Colon (tissue), 2 donors: ENCODE measurements at regions not wholly inside any gene's neighbourhood (a gene's known extent, or its start where the extent isn't known, plus 50 kb on each side); places are given as distances from the start of the nearest gene placed in this dataset.

ENCODE experiments used
- FAIRE-seq: peaks from 2 replicates; lab custom pipeline; 2012; peaks lifted over from hg19 to GRCh38; lab: Jason Lieb, UNC
- donor health status: control.
- donor health status: control.

GRCh38 chr15:69530991-69531664, 78.5 kb downstream of the RPLP1 start:
- no peak for FAIRE-seq

- no peak for FAIRE-seq
Measured at GRCh38 chr15:69531665-69532027, 79.0 kb downstream of the RPLP1 start.

DNA sequence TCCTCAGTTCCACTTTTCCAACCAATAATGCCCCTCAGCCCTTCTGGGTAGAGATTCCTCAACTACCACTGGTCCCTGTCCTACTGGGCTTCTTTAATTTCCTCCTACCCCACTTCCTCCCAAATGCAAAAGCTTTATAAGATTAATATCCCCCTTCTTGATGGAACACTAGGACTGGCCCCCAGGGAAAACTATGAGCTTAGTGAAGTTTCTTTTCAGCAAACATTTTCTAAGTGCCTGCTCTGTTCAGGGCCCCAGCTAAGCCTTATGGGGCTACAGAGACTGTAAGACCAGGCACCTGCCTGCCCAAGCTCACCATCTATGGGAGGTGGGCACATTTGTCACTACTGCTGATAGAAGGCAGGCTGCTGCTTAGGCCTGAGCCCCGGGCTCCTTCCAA, 79.4 kb downstream of the RPLP1 start:
- FAIRE-seq, result no peak

DNA sequence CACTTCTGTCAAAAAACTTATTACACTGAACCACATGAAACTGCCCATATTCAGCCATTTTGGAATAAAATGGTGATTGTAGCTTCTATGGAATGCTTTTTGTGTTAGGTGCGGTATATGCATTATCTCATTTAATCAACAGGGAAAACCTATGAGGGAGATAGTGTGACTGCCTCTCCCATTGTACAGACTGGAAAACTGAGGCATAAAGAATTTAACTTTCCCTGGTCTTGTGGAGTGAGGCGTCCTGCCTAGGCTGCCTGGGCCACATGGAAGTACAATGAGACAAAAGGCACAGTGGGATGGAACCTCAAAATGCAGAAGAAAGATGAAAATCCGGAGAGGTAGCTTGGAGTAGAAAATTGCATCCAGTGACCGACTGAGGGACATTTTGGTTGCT, 80.2 kb downstream of the RPLP1 start:
- FAIRE-seq, result no peak

GRCh38 chr15:69533522-69533921, 80.9 kb downstream of the RPLP1 start:
- FAIRE-seq, result no peak

DNA sequence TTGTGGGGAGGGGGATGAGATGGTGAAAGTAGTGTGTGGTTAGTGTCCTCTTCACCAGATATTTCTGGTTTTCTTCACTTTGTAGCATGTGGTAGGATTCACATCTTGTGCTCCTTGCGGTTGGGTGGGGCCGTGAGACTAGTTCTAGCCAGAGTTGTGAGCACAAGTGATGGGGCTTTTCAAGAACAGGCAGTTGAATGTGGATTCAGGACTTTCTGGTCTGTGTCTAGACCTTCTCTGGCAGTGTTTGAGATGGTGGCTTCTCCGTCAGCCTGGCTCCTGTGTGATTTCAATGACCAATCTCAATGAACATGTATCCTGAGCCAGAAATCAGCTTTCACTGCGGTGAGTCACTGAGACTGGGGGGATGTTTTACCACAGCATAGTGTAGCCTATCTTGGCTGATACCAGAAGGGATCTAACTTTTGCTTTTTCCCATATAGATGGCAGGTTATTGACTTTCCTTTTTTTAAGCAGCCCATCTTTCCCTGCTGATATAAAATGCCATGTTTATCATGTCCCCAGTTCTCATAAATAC, 82.6 kb downstream of the RPLP1 start:
- FAIRE-seq, result no peak

DNA sequence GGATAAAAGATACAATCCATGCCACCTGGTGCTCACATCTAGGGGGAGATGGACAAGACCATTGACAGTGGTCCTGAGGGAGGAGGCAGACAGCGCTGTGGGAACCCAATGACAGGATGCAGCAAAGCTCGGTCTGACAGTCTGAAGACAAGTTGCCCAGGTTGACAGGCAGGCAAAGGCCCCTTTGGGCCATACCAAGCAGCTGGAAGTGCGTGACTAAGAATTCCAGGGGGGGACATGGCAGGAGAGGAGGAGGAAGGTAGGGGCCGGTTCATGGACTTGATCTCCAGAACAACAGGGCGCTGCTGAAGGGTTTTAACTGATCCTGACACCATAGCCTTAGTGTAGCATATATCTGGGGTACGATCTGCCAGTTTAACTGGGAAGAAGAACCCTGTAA, 83.4 kb downstream of the RPLP1 start:
- FAIRE-seq, result no peak

- no peak for FAIRE-seq
Measured at GRCh38 chr15:69536726-69537512, 84.3 kb downstream of the RPLP1 start.

GRCh38 chr15:69537901-69538300, 85.3 kb downstream of the RPLP1 start:
- FAIRE-seq, result no peak

GRCh38 chr15:69538379-69538778, 85.8 kb downstream of the RPLP1 start:
- FAIRE-seq, result no peak

GRCh38 chr15:69539345-69539744, 86.7 kb downstream of the RPLP1 start:
- no peak for FAIRE-seq

GRCh38 chr15:69540622-69541021, 88.0 kb downstream of the RPLP1 start:
- no peak for FAIRE-seq

DNA sequence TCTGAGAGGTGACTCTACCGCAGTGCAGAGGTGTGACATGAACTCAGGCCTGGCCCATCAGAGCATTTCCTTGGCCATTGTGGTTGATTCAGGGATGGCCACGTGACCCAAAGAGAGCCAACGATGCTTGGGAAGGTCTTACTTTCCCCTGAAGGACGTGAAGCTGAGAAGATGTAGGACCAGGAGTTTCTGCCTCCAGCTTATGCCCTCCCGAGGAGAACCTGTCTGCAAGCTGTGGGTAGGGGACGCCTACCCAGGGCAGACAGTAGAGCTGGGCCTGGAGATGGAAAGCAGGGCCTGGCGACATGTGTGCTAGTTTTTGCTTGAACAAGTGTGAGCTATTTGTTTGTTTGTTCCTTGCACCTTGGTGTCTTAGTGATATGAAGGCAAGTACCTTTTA, 89.4 kb downstream of the RPLP1 start:
- FAIRE-seq, result no peak

- no peak for FAIRE-seq
Measured at GRCh38 chr15:69543681-69544364, 91.2 kb downstream of the RPLP1 start.

DNA sequence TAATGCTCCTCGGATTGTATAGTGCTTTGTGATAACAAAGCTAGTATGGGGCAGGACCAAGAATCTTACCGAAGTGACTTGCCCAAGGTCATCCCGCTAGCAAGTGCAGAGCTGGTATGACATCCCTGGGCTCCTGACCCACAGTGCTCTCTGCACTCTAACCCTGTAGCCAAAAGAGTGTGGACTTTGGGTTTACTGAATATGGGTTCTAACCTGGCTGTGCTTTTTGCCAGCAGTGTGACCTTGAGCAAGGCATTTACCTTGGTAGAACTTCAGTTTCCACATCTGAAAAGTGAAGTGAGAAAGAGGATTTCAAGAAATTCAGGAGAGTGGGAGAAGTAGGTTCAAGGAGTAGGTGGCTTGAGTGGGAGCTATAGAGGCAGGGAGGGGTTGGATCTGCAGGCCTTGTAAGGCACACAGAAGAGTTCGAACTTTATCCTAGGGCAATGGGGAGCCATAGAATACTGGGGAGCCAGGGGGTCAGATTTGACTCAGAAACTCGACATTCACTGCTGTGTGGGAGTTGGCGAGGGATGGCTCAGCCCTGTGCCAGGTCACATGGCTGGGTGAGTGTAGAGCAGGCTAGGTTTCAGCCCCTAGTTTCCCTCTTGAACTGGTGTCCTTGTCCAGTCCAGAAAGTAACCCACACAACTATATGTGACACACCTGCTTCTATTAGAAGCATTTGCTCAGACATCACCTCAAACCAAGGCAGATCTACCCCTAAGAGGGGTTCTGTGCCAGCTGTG, 91.9 kb downstream of the RPLP1 start:
- no peak for FAIRE-seq

GRCh38 chr15:69546182-69546581, 93.6 kb downstream of the RPLP1 start:
- FAIRE-seq, result no peak

GRCh38 chr15:69548395-69549180, 96.0 kb downstream of the RPLP1 start:
- FAIRE-seq, result no peak

- no peak for FAIRE-seq
Measured at GRCh38 chr15:69551391-69552056, 98.9 kb downstream of the RPLP1 start.

DNA sequence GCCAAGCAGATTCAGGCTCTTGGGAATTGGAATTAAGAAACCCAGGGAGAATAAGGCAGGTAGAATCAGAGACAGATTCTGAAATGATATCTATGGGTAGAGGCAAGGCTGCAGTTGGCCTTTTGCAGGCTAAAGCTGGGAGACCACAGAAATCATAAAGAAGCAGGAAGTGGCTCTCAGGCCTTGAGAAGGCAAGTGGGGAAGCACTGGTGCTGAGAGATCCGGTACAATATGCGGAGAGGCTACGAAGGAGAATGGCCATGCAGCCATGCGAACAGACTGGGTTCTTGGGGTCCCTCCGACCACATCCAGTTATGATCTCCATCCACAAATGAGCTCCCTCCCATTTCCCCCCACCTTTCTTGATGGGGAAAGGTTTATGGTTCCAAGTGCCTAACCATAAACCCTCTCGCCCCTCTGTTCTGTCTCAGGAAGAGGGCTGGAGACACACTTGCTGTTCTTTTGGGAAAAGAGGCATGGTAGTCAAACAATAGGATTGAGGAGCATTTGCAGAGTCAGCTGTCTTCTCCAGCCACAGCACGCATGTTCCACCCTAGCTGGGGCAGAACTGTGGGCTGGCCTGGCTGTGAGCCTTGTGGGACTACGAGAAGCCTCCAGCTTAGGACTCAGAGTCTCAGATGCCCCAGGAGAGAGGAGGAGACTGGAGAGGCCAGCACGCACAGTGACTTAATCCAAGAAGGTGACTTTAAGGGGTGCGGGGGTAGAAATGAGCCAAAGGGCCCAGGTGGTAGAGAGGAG, 99.6 kb downstream of the RPLP1 start:
- no peak for FAIRE-seq

- no peak for FAIRE-seq
Measured at GRCh38 chr15:69553686-69554085, 101.1 kb downstream of the RPLP1 start.
